GM12872 (cell line): ENCODE measurements at regions not wholly inside any gene's neighbourhood (a gene's known extent, or its start where the extent isn't known, plus 50 kb on each side); places are given as distances from the start of the nearest gene placed in this dataset.

Experiments
- CTCF ChIP-seq: IDR thresholded peaks from 3 replicates; pipeline ENCODE4 v1.5.1; 2011; ENCODE audit warnings: low read depth, mild to moderate bottlenecking, low read length, moderate library complexity; ENCODE audit not compliant: insufficient read depth

DNA sequence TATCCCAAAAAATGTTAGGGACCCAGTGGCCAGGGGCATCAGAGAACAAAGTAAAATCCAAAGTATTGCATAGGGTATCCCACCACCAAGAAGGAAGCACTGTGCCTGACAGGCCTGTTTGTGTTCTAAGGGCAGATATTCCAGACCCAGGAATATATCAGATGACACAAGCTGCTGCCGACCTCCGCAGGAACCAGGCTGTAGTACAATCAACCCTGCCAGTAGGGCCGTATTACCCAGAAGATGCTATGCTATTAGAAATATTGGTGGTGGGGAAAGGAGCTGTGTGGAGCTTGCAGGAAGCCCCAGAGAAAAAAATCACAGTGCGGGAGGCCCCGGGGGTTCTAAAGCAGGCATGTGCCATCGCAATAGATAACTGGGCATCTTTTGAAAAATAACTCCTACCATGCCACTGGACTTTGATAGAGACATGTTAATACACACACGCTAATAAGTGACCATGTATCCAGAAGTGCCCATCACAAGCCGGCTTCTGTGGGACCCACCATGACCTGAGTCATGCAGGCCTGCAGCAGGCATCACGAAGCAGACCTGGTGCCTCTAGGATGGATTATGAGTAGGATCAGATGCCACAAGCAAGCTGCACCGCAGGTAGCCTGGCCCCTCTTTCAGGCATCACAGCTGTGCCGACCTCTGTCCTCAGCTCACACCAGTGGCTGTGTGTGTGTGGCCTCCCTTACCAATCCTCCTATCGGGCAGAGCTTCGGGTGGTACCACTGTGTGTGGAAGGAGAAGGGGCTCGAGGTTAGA, 242.7 kb downstream of the BCL11B start:
- no peak for TF ChIP-seq CTCF

DNA sequence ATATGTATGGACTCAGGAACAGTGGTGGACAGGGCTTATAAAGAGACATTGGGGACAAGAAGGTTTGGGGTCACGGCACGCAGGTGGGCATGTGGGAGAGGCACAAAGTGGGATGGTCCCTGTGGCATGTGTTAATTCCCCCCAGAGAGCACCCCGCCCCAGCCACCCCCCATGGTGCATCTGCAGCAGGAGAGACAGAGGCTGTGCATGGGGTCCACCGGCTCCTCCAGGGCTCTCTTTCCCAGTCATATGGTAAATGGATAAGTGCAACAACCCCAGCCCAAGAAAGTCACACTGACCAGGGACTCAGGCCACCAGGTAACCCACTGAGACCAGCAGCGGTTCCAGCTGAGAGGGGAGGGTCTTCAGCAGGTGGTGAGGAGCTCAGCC, 242.1 kb downstream of the BCL11B start:
- TF ChIP-seq CTCF, result no peak

- no peak for TF ChIP-seq CTCF
Measured at GRCh38 chr14:99030454-99030853, 241.5 kb downstream of the BCL11B start.

DNA sequence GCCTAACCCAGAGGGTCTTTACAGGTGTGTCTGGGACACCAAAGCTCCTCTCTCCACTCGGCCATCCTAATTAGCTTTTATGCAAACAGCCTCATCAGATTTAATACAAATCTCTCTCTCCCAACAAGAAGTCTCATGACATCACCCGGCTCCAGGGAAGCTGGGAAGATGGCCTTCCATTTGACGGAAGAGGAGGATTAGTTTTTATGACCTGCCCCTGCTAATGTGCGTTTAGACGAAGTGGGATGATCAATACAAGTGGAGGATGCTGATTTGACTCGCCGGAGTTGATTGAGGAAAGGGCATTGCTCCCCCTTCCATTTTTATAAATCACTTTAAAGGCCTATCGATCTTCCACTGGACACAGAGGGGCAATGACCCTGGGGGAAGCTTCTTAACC, 239.2 kb downstream of the BCL11B start:
- TF ChIP-seq CTCF, result no peak

DNA sequence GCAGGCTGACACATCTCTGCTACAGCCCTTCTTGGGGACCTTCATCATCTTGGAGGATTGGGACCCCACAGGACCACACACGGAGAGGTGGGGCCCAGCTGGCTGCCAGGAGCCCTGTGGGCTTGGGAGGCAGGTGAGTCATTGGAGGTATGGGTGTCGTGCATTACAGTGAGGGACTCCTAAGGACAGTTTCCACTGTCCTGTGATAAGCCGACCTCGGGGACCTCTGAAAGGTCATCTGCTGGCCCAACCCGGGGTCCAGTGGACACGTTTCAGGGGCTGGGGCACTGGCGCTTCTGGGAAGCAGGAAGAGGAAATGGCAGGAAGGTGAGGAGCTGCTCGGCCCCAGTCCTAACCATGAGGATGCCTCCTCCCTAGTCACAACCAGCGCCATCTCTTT, 238.0 kb downstream of the BCL11B start:
- TF ChIP-seq CTCF, result no peak

- TF ChIP-seq CTCF, result no peak
Measured at GRCh38 chr14:99034711-99035171, 237.3 kb downstream of the BCL11B start.

DNA sequence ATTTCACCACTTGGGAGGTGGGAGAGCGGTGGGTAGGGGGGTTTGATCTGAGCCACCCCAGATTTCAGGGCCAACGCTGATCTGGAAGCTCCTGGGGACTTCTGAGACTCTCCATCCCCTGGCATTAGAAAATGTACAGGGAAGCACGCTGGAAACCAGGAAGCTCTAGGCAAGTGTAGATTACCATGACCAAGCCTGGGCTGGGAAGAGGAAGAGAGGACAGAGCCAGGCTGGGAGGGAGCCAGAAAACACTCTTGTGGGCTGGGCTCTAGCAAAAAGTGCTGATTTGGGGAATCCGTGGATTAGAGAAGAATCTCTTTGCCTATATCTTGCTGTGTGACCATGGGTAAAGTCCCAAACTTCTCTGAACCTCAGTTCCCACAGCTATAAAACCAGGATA, 236.7 kb downstream of the BCL11B start:
- no peak for TF ChIP-seq CTCF
